Nephron (organoid): ENCODE measurements at regions not wholly inside any gene's neighbourhood (a gene's known extent, or its start where the extent isn't known, plus 50 kb on each side); places are given as distances from the start of the nearest gene placed in this dataset.

Source experiments
- H3K27ac Mint-ChIP-seq, 3 experiments: 2 replicates each; pipeline ENCODE4 v1.8.0; 2020; ENCODE audit warnings: mixed read lengths in 3 of 3, mild to moderate bottlenecking in 2 of 3, moderate library complexity in 1 of 3
- H3K27me3 Mint-ChIP-seq: 2 replicates; pipeline ENCODE4 v1.8.0; 2021; ENCODE audit warnings: low read depth, mild to moderate bottlenecking, moderate library complexity, mixed read lengths
- H3K36me3 Mint-ChIP-seq: 2 replicates; pipeline ENCODE4 v1.8.0; 2020; ENCODE audit warnings: low read depth, mixed read lengths
- H3K4me1 Mint-ChIP-seq: 2 replicates; pipeline ENCODE4 v1.8.0; 2020; ENCODE audit warnings: mixed read lengths
- H3K4me3 Mint-ChIP-seq, 3 experiments: 2 replicates each; pipeline ENCODE4 v1.8.0; 2020; ENCODE audit warnings: mild to moderate bottlenecking in 3 of 3, mixed read lengths in 3 of 3, moderate library complexity in 2 of 3
- H3K9me3 Mint-ChIP-seq: 2 replicates; pipeline ENCODE4 v1.8.0; 2020; ENCODE audit warnings: mixed read lengths
- TF ChIP-seq, protein P1 (sequence below), 3 experiments: fragments of 200-600 bp; sonication (generic); IDR thresholded peaks; one replicate each; pipeline ENCODE4 v1.5.0; 2021; ENCODE audit warnings: antibody characterized with exemption in 3 of 3; ENCODE audit not compliant: unreplicated experiment in 3 of 3

DNA sequence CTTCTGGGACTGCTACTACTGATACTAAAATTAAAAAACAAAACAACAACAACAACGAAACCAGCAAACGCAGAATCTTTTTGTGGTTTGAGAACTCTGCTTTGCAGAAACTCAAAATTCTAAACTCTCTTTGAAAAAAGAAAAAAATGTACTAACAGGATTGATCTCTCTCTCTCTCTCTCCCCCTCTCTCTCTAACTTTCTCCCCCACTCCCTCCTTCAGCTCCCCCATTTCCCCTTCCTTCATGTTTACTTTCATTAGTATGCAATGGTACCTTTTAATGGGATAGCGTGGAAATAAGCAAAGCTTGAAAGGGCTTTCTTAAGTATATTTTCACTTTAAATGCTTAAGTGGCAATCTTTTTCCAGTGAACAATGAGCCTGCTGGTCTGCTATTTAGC is 562.6 kb upstream of the ADGRL2 start:
- H3K4me1 Mint-ChIP-seq, result peaks cover 26% of the 10 kb centered on the region
- H3K27ac Mint-ChIP-seq, result peak overlapping the region; percentile 68 to 88 (median 87)
- H3K4me3 Mint-ChIP-seq, result peak overlapping the region; percentile 57 to 81 (median 76)
- peaks cover 4% of the 10 kb centered on the region for H3K27me3 Mint-ChIP-seq
- TF ChIP-seq, protein P1, sequence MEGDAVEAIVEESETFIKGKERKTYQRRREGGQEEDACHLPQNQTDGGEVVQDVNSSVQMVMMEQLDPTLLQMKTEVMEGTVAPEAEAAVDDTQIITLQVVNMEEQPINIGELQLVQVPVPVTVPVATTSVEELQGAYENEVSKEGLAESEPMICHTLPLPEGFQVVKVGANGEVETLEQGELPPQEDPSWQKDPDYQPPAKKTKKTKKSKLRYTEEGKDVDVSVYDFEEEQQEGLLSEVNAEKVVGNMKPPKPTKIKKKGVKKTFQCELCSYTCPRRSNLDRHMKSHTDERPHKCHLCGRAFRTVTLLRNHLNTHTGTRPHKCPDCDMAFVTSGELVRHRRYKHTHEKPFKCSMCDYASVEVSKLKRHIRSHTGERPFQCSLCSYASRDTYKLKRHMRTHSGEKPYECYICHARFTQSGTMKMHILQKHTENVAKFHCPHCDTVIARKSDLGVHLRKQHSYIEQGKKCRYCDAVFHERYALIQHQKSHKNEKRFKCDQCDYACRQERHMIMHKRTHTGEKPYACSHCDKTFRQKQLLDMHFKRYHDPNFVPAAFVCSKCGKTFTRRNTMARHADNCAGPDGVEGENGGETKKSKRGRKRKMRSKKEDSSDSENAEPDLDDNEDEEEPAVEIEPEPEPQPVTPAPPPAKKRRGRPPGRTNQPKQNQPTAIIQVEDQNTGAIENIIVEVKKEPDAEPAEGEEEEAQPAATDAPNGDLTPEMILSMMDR (IDR thresholded peaks at IDR 0.05; ENCODE audit: unreplicated experiment in 3 of 3), result no peak
- no peaks in the 10 kb centered on the region for H3K36me3 Mint-ChIP-seq
- no peaks in the 10 kb centered on the region for H3K9me3 Mint-ChIP-seq

- H3K4me1 Mint-ChIP-seq, result peaks cover 27% of the 10 kb centered on the region
- peak overlapping the region; percentile 57 to 81 (median 76) for H3K4me3 Mint-ChIP-seq
- TF ChIP-seq, protein P1 (IDR thresholded peaks at IDR 0.05; ENCODE audit: unreplicated experiment in 3 of 3), result no peak
- H3K36me3 Mint-ChIP-seq, result no peaks in the 10 kb centered on the region
- peak overlapping the region; percentile 68 to 88 (median 87) for H3K27ac Mint-ChIP-seq
- no peaks in the 10 kb centered on the region for H3K9me3 Mint-ChIP-seq
- H3K27me3 Mint-ChIP-seq, result peaks cover 4% of the 10 kb centered on the region
Observed at GRCh38 chr1:81237473-81238089, 563.2 kb upstream of the ADGRL2 start.

GRCh38 chr1:81234237-81234636 is 566.5 kb upstream of the ADGRL2 start:
- Mint-ChIP-seq H3K4me3 (no peak overlapping the region), H3K4me1 (peaks cover 39% of the 10 kb centered on the region), H3K9me3 (no peaks in the 10 kb centered on the region), H3K27me3 (no peaks in the 10 kb centered on the region), H3K36me3 (no peaks in the 10 kb centered on the region), H3K27ac (no peak overlapping the region)
- TF ChIP-seq, protein P1 (IDR thresholded peaks at IDR 0.05; ENCODE audit: unreplicated experiment in 3 of 3), result no peak

GRCh38 chr1:81233591-81233990 is 567.1 kb upstream of the ADGRL2 start:
- H3K4me3 Mint-ChIP-seq, result no peak overlapping the region
- H3K27me3 Mint-ChIP-seq, result no peaks in the 10 kb centered on the region
- H3K4me1 Mint-ChIP-seq, result peaks cover 33% of the 10 kb centered on the region

DNA sequence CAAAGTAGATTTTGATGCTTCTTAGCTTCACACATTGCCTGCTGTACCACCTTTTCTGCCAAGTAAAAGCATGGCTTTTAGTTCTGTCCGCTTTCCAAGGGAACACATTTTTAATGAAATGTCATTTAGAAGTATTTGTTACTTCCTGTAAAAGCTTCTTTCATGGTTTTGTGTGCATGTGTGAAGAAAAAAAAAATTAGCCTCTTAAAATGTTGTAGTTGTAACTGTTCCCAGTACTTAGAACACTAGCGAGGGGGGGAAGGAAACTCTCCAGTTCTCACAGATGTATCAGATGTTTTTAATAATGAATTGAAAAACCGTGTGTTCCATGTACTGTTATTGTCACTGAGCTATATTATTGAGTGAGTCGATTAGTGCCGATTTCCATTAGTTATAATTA is 568.3 kb upstream of the ADGRL2 start:
- H3K4me3 Mint-ChIP-seq, result peak overlapping the region in 1 of 3 experiments; percentile 30
- H3K4me1 Mint-ChIP-seq, result peaks cover 21% of the 10 kb centered on the region

More at GRCh38 chr1:81233591-81233990, 567.1 kb upstream of the ADGRL2 start:
- no peaks in the 10 kb centered on the region for H3K9me3 Mint-ChIP-seq
- TF ChIP-seq, protein P1 (IDR thresholded peaks at IDR 0.05; ENCODE audit: unreplicated experiment in 3 of 3), result no peak
- no peaks in the 10 kb centered on the region for H3K36me3 Mint-ChIP-seq
- H3K27ac Mint-ChIP-seq, result no peak overlapping the region

More for the DNA sequence above, 568.3 kb upstream of the ADGRL2 start:
- TF ChIP-seq, protein P1 (IDR thresholded peaks at IDR 0.05; ENCODE audit: unreplicated experiment in 3 of 3), result no peak
- H3K27ac Mint-ChIP-seq, result peak overlapping the region in 2 of 3 experiments; percentile 46 to 61
- no peaks in the 10 kb centered on the region for H3K27me3 Mint-ChIP-seq
- no peaks in the 10 kb centered on the region for H3K9me3 Mint-ChIP-seq
- no peaks in the 10 kb centered on the region for H3K36me3 Mint-ChIP-seq
